ENCODE measurements at regions not wholly inside any gene's neighbourhood (a gene's known extent, or its start where the extent isn't known, plus 50 kb on each side); places are given as distances from the start of the nearest gene placed in this dataset.

DNA sequence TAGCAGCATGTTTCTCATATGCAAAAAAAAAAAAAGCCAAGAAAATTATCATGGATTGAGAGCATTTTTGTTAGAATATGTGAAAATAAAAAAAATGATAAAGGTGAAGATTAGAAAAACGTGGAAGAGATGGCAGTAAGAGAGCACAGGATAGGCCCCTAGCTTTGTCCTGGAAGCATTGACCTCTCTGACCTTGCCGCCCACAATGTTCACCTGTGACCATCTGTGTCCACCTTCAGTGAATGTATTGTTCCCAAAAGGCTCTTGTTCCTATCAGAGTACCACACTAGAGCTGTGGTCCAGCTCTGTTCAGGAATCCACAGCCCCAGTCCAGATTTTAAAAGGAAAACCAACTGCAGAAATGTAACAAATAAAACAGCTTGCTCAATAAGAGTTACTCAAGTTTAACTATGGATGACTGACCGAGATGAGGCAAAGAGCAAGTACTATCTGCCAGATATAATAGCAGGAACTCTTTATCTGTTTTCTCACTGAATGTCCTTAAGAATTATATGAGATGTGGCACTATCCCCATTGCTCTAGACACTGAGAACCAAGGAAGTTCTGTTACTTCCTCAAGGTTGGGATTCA is 287.7 kb upstream of the STXBP5 start:
- no peak overlapping the region for H3K4me3 ChIP-seq (ENCODE audit: low read depth, poor library complexity, severe bottlenecking)
- TF ChIP-seq POLR2A (IDR thresholded peaks at IDR 0.05): no peak
- TF ChIP-seq, protein P1, sequence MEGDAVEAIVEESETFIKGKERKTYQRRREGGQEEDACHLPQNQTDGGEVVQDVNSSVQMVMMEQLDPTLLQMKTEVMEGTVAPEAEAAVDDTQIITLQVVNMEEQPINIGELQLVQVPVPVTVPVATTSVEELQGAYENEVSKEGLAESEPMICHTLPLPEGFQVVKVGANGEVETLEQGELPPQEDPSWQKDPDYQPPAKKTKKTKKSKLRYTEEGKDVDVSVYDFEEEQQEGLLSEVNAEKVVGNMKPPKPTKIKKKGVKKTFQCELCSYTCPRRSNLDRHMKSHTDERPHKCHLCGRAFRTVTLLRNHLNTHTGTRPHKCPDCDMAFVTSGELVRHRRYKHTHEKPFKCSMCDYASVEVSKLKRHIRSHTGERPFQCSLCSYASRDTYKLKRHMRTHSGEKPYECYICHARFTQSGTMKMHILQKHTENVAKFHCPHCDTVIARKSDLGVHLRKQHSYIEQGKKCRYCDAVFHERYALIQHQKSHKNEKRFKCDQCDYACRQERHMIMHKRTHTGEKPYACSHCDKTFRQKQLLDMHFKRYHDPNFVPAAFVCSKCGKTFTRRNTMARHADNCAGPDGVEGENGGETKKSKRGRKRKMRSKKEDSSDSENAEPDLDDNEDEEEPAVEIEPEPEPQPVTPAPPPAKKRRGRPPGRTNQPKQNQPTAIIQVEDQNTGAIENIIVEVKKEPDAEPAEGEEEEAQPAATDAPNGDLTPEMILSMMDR (IDR thresholded peaks at IDR 0.05): no peak
- intact Hi-C loops (cut with DNase I; ENCODE audit: low total_unique reads): no loop called here
- 78 to 91% methylated on average over 3 of the region's 3 CpGs for WGBS, 2 donors
- DNase-seq (ENCODE audit: low spot score in 2 of 2): no peak

DNA sequence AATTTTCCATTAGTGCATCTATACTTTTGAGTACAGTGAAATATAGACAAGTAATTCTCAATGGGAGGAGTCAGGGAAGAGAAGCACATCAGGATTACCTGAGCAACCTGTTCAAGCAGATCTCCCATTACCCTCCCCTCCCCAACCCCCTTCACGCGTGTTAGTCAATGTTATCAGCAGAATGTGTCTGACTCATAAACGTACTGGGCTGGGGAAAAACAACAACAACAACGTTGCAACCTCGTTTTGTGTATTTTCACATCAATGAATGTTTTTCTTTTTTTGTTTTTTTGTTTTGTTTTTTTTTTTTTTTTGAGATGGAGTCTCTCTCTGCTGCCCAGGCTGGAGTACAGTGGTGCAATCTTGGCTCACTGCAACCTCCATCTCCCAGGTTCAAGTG is 287.0 kb upstream of the STXBP5 start:
- intact Hi-C loops (cut with DNase I; ENCODE audit: low total_unique reads): no loop called here

DNA sequence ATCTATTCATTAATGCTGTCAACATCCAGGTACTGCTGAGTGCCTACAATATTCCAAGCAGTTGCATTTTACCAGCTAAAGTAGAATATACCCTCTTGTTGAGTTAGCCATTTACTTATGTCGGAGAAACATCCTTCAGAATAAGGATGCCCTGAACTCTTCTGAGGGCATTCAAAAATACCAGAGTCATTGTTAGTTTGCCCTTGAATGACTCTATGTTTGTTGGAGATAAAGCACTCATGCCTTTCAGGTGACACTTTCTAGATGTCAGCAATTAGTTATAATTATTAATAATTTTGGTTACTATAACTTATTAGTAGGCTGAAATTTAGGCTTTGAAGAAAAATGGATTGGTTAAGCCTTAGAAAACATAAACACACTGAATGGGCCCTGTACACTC is 286.2 kb upstream of the STXBP5 start:
- DNase-seq (ENCODE audit: low spot score in 2 of 2): no peak
- intact Hi-C loops (cut with DNase I; ENCODE audit: low total_unique reads): no loop called here
- 97 to 100% methylated on average over 1 of the region's 1 CpG for WGBS, 2 donors

More for the DNA sequence above, 287.0 kb upstream of the STXBP5 start:
- TF ChIP-seq POLR2A (IDR thresholded peaks at IDR 0.05): no peak
- TF ChIP-seq, protein P1 (IDR thresholded peaks at IDR 0.05): no peak
- no peak for DNase-seq (ENCODE audit: low spot score in 2 of 2)
- WGBS, 2 donors: 43 to 53% methylated on average over 5 of the region's 5 CpGs
- no peak overlapping the region for H3K4me3 ChIP-seq (ENCODE audit: low read depth, poor library complexity, severe bottlenecking)

DNA sequence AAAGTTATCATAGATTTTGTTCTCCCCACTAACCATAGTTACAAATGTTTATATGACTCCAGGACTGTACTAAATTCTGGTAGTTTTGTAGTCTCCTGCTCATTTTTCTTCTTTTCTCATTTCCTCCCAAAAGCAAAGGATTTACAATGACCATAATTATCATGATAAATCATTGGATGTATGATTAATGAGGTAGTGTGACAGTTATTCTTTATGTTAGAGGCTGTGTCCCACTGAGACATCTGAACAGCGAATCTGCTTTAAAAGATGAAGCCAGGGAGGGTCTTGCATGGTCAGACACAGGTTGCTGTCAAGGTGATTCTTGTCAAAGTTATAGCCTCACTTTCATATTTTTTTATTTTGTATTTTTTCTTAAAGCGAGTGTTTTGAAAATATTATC is 285.2 kb upstream of the STXBP5 start:
- TF ChIP-seq, protein P1 (IDR thresholded peaks at IDR 0.05): no peak
- TF ChIP-seq POLR2A (IDR thresholded peaks at IDR 0.05): no peak
- DNase-seq (ENCODE audit: low spot score in 2 of 2): no peak
- WGBS, 2 donors: 95 to 99% methylated on average over 2 of the region's 2 CpGs
- intact Hi-C loops (cut with DNase I; ENCODE audit: low total_unique reads): no loop called here
- H3K4me3 ChIP-seq (ENCODE audit: low read depth, poor library complexity, severe bottlenecking): no peak overlapping the region

More for the DNA sequence above, 286.2 kb upstream of the STXBP5 start:
- H3K4me3 ChIP-seq (ENCODE audit: low read depth, poor library complexity, severe bottlenecking): no peak overlapping the region
- TF ChIP-seq, protein P1 (IDR thresholded peaks at IDR 0.05): no peak
- TF ChIP-seq POLR2A (IDR thresholded peaks at IDR 0.05): no peak

DNA sequence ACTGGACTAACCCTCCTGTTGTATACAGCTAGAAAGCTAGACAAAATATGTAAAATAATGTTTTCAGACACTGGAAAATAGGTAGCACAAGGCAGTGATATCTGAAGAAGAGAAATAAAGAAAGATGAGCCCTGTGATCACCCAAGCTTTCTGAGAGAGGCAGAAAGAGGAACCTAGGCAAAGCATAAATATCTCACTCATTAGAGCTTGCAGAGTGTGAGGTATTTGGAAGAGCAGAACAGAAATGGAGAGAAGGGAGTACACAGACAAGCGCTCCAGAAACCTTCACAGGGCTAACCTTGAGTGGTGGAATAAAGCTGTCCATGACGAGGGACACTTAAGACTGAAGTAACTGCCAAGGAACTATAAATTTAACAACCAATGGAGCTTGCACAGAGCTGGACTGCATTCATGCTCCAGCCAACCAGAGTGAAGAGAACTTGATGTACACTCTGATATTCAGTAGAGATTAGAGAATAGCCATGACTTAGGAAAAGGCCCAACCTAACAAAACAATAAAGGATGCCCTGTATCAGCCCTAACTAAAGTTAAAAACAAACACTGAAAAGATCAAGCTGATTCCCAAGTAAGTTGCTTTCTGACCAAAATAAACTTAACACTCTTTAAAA is 280.9 kb upstream of the STXBP5 start:
- no peak overlapping the region for H3K4me3 ChIP-seq (ENCODE audit: low read depth, poor library complexity, severe bottlenecking)
- intact Hi-C loops (cut with DNase I; ENCODE audit: low total_unique reads): no loop called here
- WGBS, 2 donors: 72 to 76% methylated on average over 2 of the region's 2 CpGs
- no peak for TF ChIP-seq POLR2A (IDR thresholded peaks at IDR 0.05)
- TF ChIP-seq, protein P1 (IDR thresholded peaks at IDR 0.05): no peak
- no peak for DNase-seq (ENCODE audit: low spot score in 2 of 2)

DNA sequence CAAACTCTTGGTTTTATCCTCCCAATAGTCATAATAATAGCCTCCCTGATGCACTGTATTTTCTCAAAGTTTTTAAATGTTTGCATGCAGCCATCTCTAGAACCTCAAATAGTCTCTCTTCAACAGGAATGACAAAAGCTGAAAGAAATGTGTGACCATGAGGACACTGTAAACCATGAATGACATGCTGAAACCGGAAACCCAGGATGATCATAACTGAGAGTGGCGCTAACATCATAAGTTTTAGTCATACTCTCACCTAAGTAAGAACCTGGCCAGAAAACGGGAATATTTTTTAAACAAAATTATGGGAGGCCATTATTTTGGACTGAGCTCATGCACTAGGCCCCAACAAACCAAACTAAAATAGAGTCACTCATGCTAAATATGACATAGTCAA is 278.4 kb upstream of the STXBP5 start:
- no peak for DNase-seq (ENCODE audit: low spot score in 2 of 2)
- TF ChIP-seq, protein P1 (IDR thresholded peaks at IDR 0.05): no peak
- no peak for TF ChIP-seq POLR2A (IDR thresholded peaks at IDR 0.05)
- H3K4me3 ChIP-seq (ENCODE audit: low read depth, poor library complexity, severe bottlenecking): no peak overlapping the region
- WGBS, 2 donors: 94 to 97% methylated on average over 3 of the region's 3 CpGs
- intact Hi-C loops (cut with DNase I; ENCODE audit: low total_unique reads): no loop called here
